Right lobe of liver (tissue), 4 donors: ENCODE measurements at regions not wholly inside any gene's neighbourhood (a gene's known extent, or its start where the extent isn't known, plus 50 kb on each side); places are given as distances from the start of the nearest gene placed in this dataset.

Experiments
- CTCF ChIP-seq, 4 donors: fragments of 200-600 bp in 3 of 4; fragments of 450-650 bp in 1 of 4; IDR thresholded peaks; one replicate each; pipeline versions ENCODE4 v1.5.1 to v1.8.0; 2016 to 2022; ENCODE audit warnings: antibody characterized with exemption in 4 of 4, mild to moderate bottlenecking in 2 of 4
- POLR2A ChIP-seq: fragments of 450-650 bp; IDR thresholded peaks from one replicate; pipeline ENCODE4 v1.6.1; 2017; ENCODE audit warnings: antibody characterized with exemption, mild to moderate bottlenecking
- donor health status: DM: no; HTN: no; CAD: no.
- donor health status: DM: no; HTN: no; CAD: no.
- donor health status: DM: no; HTN: yes; CAD: no.

- no peak for TF ChIP-seq CTCF (IDR thresholded peaks at IDR 0.05)
- no peak for TF ChIP-seq POLR2A
Measured at GRCh38 chr6:74063391-74063790, 367.4 kb downstream of the CD109 start.
